HepG2 (cell line): ENCODE measurements at regions not wholly inside any gene's neighbourhood (a gene's known extent, or its start where the extent isn't known, plus 50 kb on each side); places are given as distances from the start of the nearest gene placed in this dataset.

Source experiments
- RNF2 ChIP-seq: fragments of 450-650 bp; conservative IDR thresholded peaks from 2 replicates; pipeline ENCODE4 v1.6.1; 2016; ENCODE audit warnings: low read depth
- ZBED4 ChIP-seq: sonication (generic); formaldehyde crosslinking; IDR thresholded peaks from 2 replicates; pipeline ENCODE4 v1.4.0; 2020; ENCODE audit warnings: missing genetic modification reagents, borderline replicate concordance
- ZNF550 ChIP-seq: sonication (generic); formaldehyde crosslinking; IDR thresholded peaks from 2 replicates; pipeline ENCODE4 v1.4.0; 2020; ENCODE audit warnings: mild to moderate bottlenecking, missing genetic modification reagents, borderline replicate concordance
- ZNF646 ChIP-seq: sonication (generic); formaldehyde crosslinking; IDR thresholded peaks from 2 replicates; pipeline ENCODE4 v1.9.0; 2021; ENCODE audit warnings: mild to moderate bottlenecking, missing genetic modification reagents

- TF ChIP-seq ZNF646 (no peak), ZBED4 (no peak), RNF2 (no peak), ZNF550 (CRISPR knock-in tag) (no peak)
Measured at GRCh38 chr5:12570688-12571087, 666.4 kb upstream of the CTNND2 start (continued).
